ENCODE measurements at regions not wholly inside any gene's neighbourhood (a gene's known extent, or its start where the extent isn't known, plus 50 kb on each side); places are given as distances from the start of the nearest gene placed in this dataset.

GRCh38 chr16:87176735-87177134 lies 140.5 kb downstream of the C16orf95 start:
- H3K9me3 Mint-ChIP-seq = peaks cover 3% of the 10 kb centered on the region; the same call in 1 of the 2 replicates
- CTCF ChIA-PET = no interaction called here
- no peak for ATAC-seq
- POLR2A ChIA-PET = no interaction called here
- no peak for TF ChIP-seq GRHL2 (CRISPR knock-in tag; IDR thresholded peaks at IDR 0.05; ENCODE audit: insufficient replicate concordance, severe bottlenecking)
- no peak for TF ChIP-seq PREB (CRISPR knock-in tag; IDR thresholded peaks at IDR 0.05; ENCODE audit: borderline replicate concordance)
- no peak for TF ChIP-seq GTF2I (CRISPR knock-in tag; conservative IDR thresholded peaks at IDR 0.05)
- TF ChIP-seq USF2 (CRISPR knock-in tag; IDR thresholded peaks at IDR 0.05) = no peak
- TF ChIP-seq FOXP4 (CRISPR knock-in tag; IDR thresholded peaks at IDR 0.05) = no peak
- TF ChIP-seq KAT7 (CRISPR knock-in tag; IDR thresholded peaks at IDR 0.05; ENCODE audit: borderline replicate concordance) = no peak
- no peak for TF ChIP-seq ATF2 (CRISPR knock-in tag; IDR thresholded peaks at IDR 0.05; ENCODE audit: borderline replicate concordance, low read depth)
- no peak for TF ChIP-seq AFF4 (CRISPR knock-in tag; IDR thresholded peaks at IDR 0.05; ENCODE audit: borderline replicate concordance)
- TF ChIP-seq NFE2L1 (CRISPR knock-in tag; IDR thresholded peaks at IDR 0.05) = no peak
- no peak for TF ChIP-seq FOXP1 (CRISPR knock-in tag; IDR thresholded peaks at IDR 0.05; ENCODE audit: borderline replicate concordance)
- no peak for TF ChIP-seq GABPB1 (CRISPR knock-in tag; IDR thresholded peaks at IDR 0.05)
- no peak for DNase-seq (ENCODE audit: low spot score)
- H3K27ac Mint-ChIP-seq = no peak overlapping the region
- peaks cover 15% of the 10 kb centered on the region for H3K4me1 Mint-ChIP-seq
- H3K36me3 Mint-ChIP-seq = no peaks in the 10 kb centered on the region
- peaks cover 6% of the 10 kb centered on the region for H3K27me3 Mint-ChIP-seq (ENCODE audit: low read depth)
- H3K4me3 Mint-ChIP-seq = no peak overlapping the region

GRCh38 chr16:87177673-87178072 lies 139.5 kb downstream of the C16orf95 start:
- POLR2A ChIA-PET = interaction anchor here (0.6 kb wide), 1 partner anchor 605 kb away, joined by 3 read pairs; no protein-coding TSS in a partner anchor
- Mint-ChIP-seq H3K4me3 (peak overlapping the region; percentile 45), H3K4me1 (peaks cover 15% of the 10 kb centered on the region), H3K36me3 (no peaks in the 10 kb centered on the region), H3K9me3 (no peaks in the 10 kb centered on the region), H3K27ac (no peak overlapping the region), H3K27me3 (ENCODE audit: low read depth) (peaks cover 6% of the 10 kb centered on the region)
- CTCF ChIA-PET = interaction anchor here (0.8 to 1.2 kb wide), 3 partner anchors 102 to 120 kb away, joined by 3 to 4 read pairs (median 4); no protein-coding TSS in a partner anchor
- DNase-seq (ENCODE audit: low spot score) (no peak), ATAC-seq (no peak; the same call in 1 of the 2 replicates)
- TF ChIP-seq FOXJ3 (CRISPR knock-in tag; IDR thresholded peaks at IDR 0.05; ENCODE audit: borderline replicate concordance) (no peak), PRDM15 (CRISPR knock-in tag; IDR thresholded peaks at IDR 0.05) (no peak)
